HepG2 (cell line): ENCODE measurements at regions not wholly inside any gene's neighbourhood (a gene's known extent, or its start where the extent isn't known, plus 50 kb on each side); places are given as distances from the start of the nearest gene placed in this dataset.

Experiments
- ATAC-seq: fragments of 200-7000 bp; cut with Tn5 transposase; 3 replicates; pipeline ENCODE4 v1.9.1; 2020; ENCODE audit warnings: mild to moderate bottlenecking, moderate library complexity
- BruUV-seq: library from RNA; stranded (reverse); fragments of 400-500 nt; replicated peaks from 2 replicates; lab custom pipeline; 2021; lab: Mats Ljungman, UMichigan
- CTCF ChIA-PET: fragments of 300-600 bp; formaldehyde crosslinking; extraction: SDS; loops from one replicate; lab custom pipeline; 2021; ENCODE audit warnings: low total read pairs, inconsistent platforms, low intra/inter-chr PET ratio; lab: Yijun Ruan, JAX
- POLR2A ChIA-PET: fragments of 350-600 bp; sonication (Branson Sonifier 250); formaldehyde crosslinking; loops from one replicate; lab custom pipeline; 2020; ENCODE audit warnings: antibody characterized with exemption, inconsistent platforms; lab: Yijun Ruan, JAX
- DNase-seq: peaks from one replicate; pipeline ENCODE4 v3.0.0-alpha.2; 2015; ENCODE audit warnings: low spot score
- FAIRE-seq: peaks from 3 replicates; lab custom pipeline; 2011; peaks lifted over from hg19 to GRCh38; lab: Jason Lieb, UNC
- H2AFZ ChIP-seq: one replicate; pipeline ENCODE4 v1.6.1; 2011; ENCODE audit warnings: low read length, inconsistent platforms
- H3K27ac ChIP-seq: fragments of 300-600 bp; 3 replicates; pipeline ENCODE4 v1.8.0; 2011; ENCODE audit warnings: mixed run types, mild to moderate bottlenecking, mixed read lengths, low read length, inconsistent platforms; ENCODE audit not compliant: insufficient read depth; ENCODE audit errors: extremely low read length
- H3K27me3 ChIP-seq, 2 experiments: fragments of 200-600 bp in 1 of 2; 2 replicates in 1 of 2; 3 replicates in 1 of 2; pipeline versions ENCODE4 v1.6.0 to v1.8.0; 2011; ENCODE audit warnings: low read length in 2 of 2, mild to moderate bottlenecking in 2 of 2, moderate library complexity in 2 of 2, inconsistent platforms in 1 of 2; ENCODE audit not compliant: insufficient read depth in 2 of 2, control insufficient read depth in 1 of 2
- H3K36me3 ChIP-seq, 2 experiments: fragments of 200-600 bp in 1 of 2; replicated peaks in 1 of 2; 2 replicates in 1 of 2; 3 replicates in 1 of 2; pipeline versions ENCODE4 v1.5.1 to v1.8.0; 2011; ENCODE audit warnings: low read length in 2 of 2, inconsistent platforms in 1 of 2; ENCODE audit not compliant: insufficient read depth in 2 of 2, control insufficient read depth in 1 of 2
- H3K4me1 ChIP-seq: 2 replicates; pipeline ENCODE4 v1.5.1; 2012; ENCODE audit warnings: low read length, inconsistent platforms; ENCODE audit not compliant: insufficient read depth
- H3K4me2 ChIP-seq: 2 replicates; pipeline ENCODE4 v1.6.0; 2011; ENCODE audit warnings: low read depth, low read length, inconsistent platforms
- H3K4me3 ChIP-seq, 3 experiments: fragments of 200-600 bp in 1 of 3; sonication (generic), shearing (Covaris generic) in 1 of 3; replicated peaks in 1 of 3; 2 replicates each; pipeline ENCODE4 v1.5.1; 2011 to 2016; ENCODE audit warnings: low read length in 3 of 3, inconsistent platforms in 2 of 3, low read depth in 2 of 3, mild to moderate bottlenecking in 2 of 3, control low read depth in 1 of 3, mixed read lengths in 1 of 3; ENCODE audit not compliant: insufficient read depth in 1 of 3
- H3K79me2 ChIP-seq: one replicate; pipeline ENCODE4 v1.6.1; 2011; ENCODE audit warnings: low read length, inconsistent platforms; ENCODE audit not compliant: insufficient read depth
- H3K9ac ChIP-seq: 2 replicates; pipeline ENCODE4 v1.6.0; 2011; ENCODE audit warnings: mild to moderate bottlenecking, low read depth, low read length, inconsistent platforms; ENCODE audit not compliant: insufficient read depth
- H3K9me3 ChIP-seq: 2 replicates; pipeline ENCODE4 v1.5.1; 2012; ENCODE audit warnings: mild to moderate bottlenecking, low read length
- H4K20me1 ChIP-seq: 2 replicates; pipeline ENCODE4 v1.6.0; 2011; ENCODE audit warnings: inconsistent platforms, mild to moderate bottlenecking, low read length, moderate library complexity; ENCODE audit not compliant: insufficient read depth
- ATF2 ChIP-seq: sonication (generic); formaldehyde crosslinking; IDR thresholded peaks from 2 replicates; pipeline ENCODE4 v1.4.0; 2020; ENCODE audit warnings: missing genetic modification reagents
- CREB1 ChIP-seq, 2 experiments: fragments of 450-650 bp in 1 of 2; IDR thresholded peaks; 2 replicates each; pipeline ENCODE4 v1.6.1; 2016 to 2017; ENCODE audit warnings: control low read depth in 1 of 2, mild to moderate bottlenecking in 1 of 2, missing compliant biosample characterization in 1 of 2, missing genetic modification characterization in 1 of 2
- FIP1L1 ChIP-seq: fragments of 200-400 bp; formaldehyde crosslinking; IDR thresholded peaks from 2 replicates; pipeline ENCODE4 v1.6.1; 2018; ENCODE audit warnings: low read depth, mild to moderate bottlenecking, low read length, moderate library complexity, borderline replicate concordance; ENCODE audit not compliant: insufficient read depth
- HNRNPLL ChIP-seq: fragments of 200-400 bp; formaldehyde crosslinking; IDR thresholded peaks from 2 replicates; pipeline ENCODE4 v1.6.1; 2017; ENCODE audit warnings: mild to moderate bottlenecking, low read depth, low read length; ENCODE audit not compliant: poor library complexity, severe bottlenecking
- IKZF4 ChIP-seq: sonication (generic); formaldehyde crosslinking; IDR thresholded peaks from 2 replicates; pipeline ENCODE4 v1.5.1; 2020; ENCODE audit warnings: borderline replicate concordance, mild to moderate bottlenecking, low read depth, missing genetic modification reagents; ENCODE audit errors: not compliant biosample characterization
- MAX ChIP-seq: IDR thresholded peaks from 2 replicates; pipeline ENCODE4 v1.6.1; 2012; ENCODE audit warnings: inconsistent platforms
- NFKBIZ ChIP-seq: IDR thresholded peaks from 2 replicates; pipeline ENCODE4 v1.6.1; 2018; ENCODE audit warnings: missing genetic modification reagents, missing compliant biosample characterization
- PHF5A ChIP-seq: IDR thresholded peaks from one replicate; pipeline ENCODE4 v1.6.1; 2018; ENCODE audit warnings: low read depth, missing genetic modification reagents; ENCODE audit not compliant: unreplicated experiment
- PTBP1 ChIP-seq: fragments of 200-400 bp; formaldehyde crosslinking; IDR thresholded peaks from 2 replicates; pipeline ENCODE4 v1.6.1; 2018; ENCODE audit warnings: low read length, low read depth; ENCODE audit not compliant: poor library complexity, severe bottlenecking
- STAT5B ChIP-seq: sonication (generic); formaldehyde crosslinking; IDR thresholded peaks from 2 replicates; pipeline ENCODE4 v1.4.0; 2020; ENCODE audit warnings: missing genetic modification reagents
- ZBTB39 ChIP-seq: sonication (generic); formaldehyde crosslinking; IDR thresholded peaks from 2 replicates; pipeline ENCODE4 v1.5.0; 2020; ENCODE audit warnings: missing genetic modification reagents
- ZNF44 ChIP-seq: sonication (generic); formaldehyde crosslinking; IDR thresholded peaks from 2 replicates; pipeline ENCODE4 v1.5.1; 2020; ENCODE audit warnings: mild to moderate bottlenecking, missing genetic modification reagents
- ZNF564 ChIP-seq: sonication (generic); formaldehyde crosslinking; IDR thresholded peaks from 2 replicates; pipeline ENCODE4 v1.8.1; 2023; ENCODE audit warnings: mild to moderate bottlenecking, missing genetic modification reagents
- ZNF569 ChIP-seq: sonication (generic); formaldehyde crosslinking; IDR thresholded peaks from 2 replicates; pipeline ENCODE4 v1.5.0; 2020; ENCODE audit warnings: mild to moderate bottlenecking, missing genetic modification reagents, moderate library complexity, borderline replicate concordance
- ZZZ3 ChIP-seq: sonication (generic); formaldehyde crosslinking; IDR thresholded peaks from 2 replicates; pipeline ENCODE4 v1.4.0; 2020; ENCODE audit warnings: missing genetic modification reagents, mild to moderate bottlenecking, borderline replicate concordance
- WGBS: methylation state at CpG from one replicate; pipeline ENCODE4 v1.1.6; 2017; ENCODE audit warnings: low lambda C conversion rate; 5-methylcytosine and 5-hydroxymethylcytosine counted together
- in situ Hi-C: cut with HindIII; loops from 2 replicates; pipeline ENCODE4 v1.10.0; 2017; ENCODE audit warnings: low pct_unique_long_range_greater_than_20kb; ENCODE audit not compliant: extremely low pct_ligation_motif_present
- intact Hi-C: fragments of 100-400 bp; cut with micrococcal nuclease; formaldehyde crosslinking; loops from one replicate; pipeline ENCODE4 v1.10.0; 2022; ENCODE audit not compliant: unreplicated experiment

DNA sequence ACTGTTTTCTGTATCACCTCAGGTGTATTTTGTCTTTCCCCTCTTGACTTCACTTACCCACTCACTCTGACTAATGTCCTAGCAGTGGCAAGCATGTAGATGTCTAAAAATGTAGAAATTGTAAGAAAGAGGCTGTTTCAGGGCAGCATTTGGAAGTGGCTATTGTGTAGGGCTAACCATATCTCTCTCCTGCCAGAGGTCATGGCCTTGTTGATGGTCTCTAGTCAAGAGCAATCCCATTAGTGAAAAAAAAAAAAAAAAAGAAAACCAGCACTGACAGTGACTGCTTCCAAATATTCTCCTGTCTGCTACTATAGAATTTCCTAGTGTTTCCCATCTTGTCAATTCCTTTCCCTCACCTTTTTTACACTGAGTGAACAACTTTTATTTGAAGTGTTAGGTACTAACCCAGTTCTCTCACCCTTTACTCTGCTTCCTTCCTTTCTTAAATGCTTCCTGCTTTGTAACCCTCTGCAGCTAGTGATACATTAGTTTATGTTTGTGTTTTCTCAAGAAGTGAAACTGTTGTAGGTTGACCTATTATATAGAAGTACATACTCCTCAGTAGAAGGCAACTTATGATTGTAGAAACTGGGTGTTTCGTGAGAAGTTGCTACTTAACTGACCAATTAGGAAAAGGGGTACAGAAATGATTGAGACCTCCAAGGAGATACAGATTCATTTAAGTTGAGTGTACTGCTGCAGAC is 174.1 kb upstream of the PTPRK start:
- H3K36me3 ChIP-seq = no peaks in the 10 kb centered on the region
- H3K27me3 ChIP-seq = peaks cover 0 to 4% of the 10 kb centered on the region in 2 experiments; a peak in 3 of 5 replicates
- POLR2A ChIA-PET = no interaction called here
- WGBS = 2% methylated on average over 1 of the region's 1 CpG
- no peak overlapping the region for H3K9ac ChIP-seq
- H3K4me3 ChIP-seq = no peak overlapping the region
- intact Hi-C loops (no loop called here), in situ Hi-C loops (no loop called here)
- no peak overlapping the region for H2AFZ ChIP-seq
- no peaks in the 10 kb centered on the region for H3K79me2 ChIP-seq
- H3K9me3 ChIP-seq = no peaks in the 10 kb centered on the region
- no peak for FAIRE-seq
- no TSS peak for BruUV-seq
- no peak for ATAC-seq
- no peak for DNase-seq
- CTCF ChIA-PET = no interaction called here
- H4K20me1 ChIP-seq = no peaks in the 10 kb centered on the region
- TF ChIP-seq ZNF564 (CRISPR knock-in tag) (no peak), PHF5A (CRISPR knock-in tag) (no peak), CREB1 (IDR thresholded peaks at IDR 0.05) (no peak), CREB1 (CRISPR knock-in tag; IDR thresholded peaks at IDR 0.05) (no peak), ATF2 (CRISPR knock-in tag) (no peak), STAT5B (CRISPR knock-in tag) (no peak), ZZZ3 (no peak)
- no peaks in the 10 kb centered on the region for H3K4me1 ChIP-seq
- H3K4me2 ChIP-seq = no peak overlapping the region
- no peak overlapping the region for H3K27ac ChIP-seq

GRCh38 chr6:128690063-128690462 is 169.7 kb upstream of the PTPRK start:
- Histone ChIP-seq H3K4me1 (no peaks in the 10 kb centered on the region), H4K20me1 (no peaks in the 10 kb centered on the region), H3K4me2 (no peak overlapping the region), H3K9me3 (no peaks in the 10 kb centered on the region), H3K27me3 (no peaks in the 10 kb centered on the region), H3K27ac (no peak overlapping the region), H2AFZ (no peak overlapping the region), H3K9ac (no peak overlapping the region), H3K36me3 (no peaks in the 10 kb centered on the region), H3K79me2 (no peaks in the 10 kb centered on the region), H3K4me3 (no peak overlapping the region)
- ATAC-seq (no peak), FAIRE-seq (no peak), DNase-seq (no peak)
- ChIA-PET POLR2A (no interaction called here), CTCF (no interaction called here)
- in situ Hi-C loops = no loop called here
- intact Hi-C loops = no loop called here
- whole genome bisulfite sequencing = 59% methylated on average over 3 of the region's 3 CpGs
- BruUV-seq = no TSS peak
- no peak for TF ChIP-seq HNRNPLL
- TF ChIP-seq IKZF4 (CRISPR knock-in tag) = no peak
- no peak for TF ChIP-seq PTBP1
- no peak for TF ChIP-seq ZBTB39
- no peak for TF ChIP-seq ZNF44 (CRISPR knock-in tag)
- TF ChIP-seq ZNF569 (CRISPR knock-in tag) = no peak
- TF ChIP-seq FIP1L1 = no peak
- no peak for TF ChIP-seq NFKBIZ (CRISPR knock-in tag)
- no peak for TF ChIP-seq MAX
